ENCODE measurements at regions not wholly inside any gene's neighbourhood (a gene's known extent, or its start where the extent isn't known, plus 50 kb on each side); places are given as distances from the start of the nearest gene placed in this dataset.

GRCh38 chr2:176814740-176815367 is 397.7 kb upstream of the HNRNPA3 start:
- TF ChIP-seq FOXA1 (IDR thresholded peaks at IDR 0.05): no peak
- TF ChIP-seq TARDBP (IDR thresholded peaks at IDR 0.05): no peak
- no peak for TF ChIP-seq SP1 (IDR thresholded peaks at IDR 0.05)
- no peak for TF ChIP-seq BHLHE40 (IDR thresholded peaks at IDR 0.05; ENCODE audit: borderline replicate concordance)
- no peak for TF ChIP-seq LEF1 (IDR thresholded peaks at IDR 0.05; ENCODE audit: borderline replicate concordance)
- no peak for TF ChIP-seq CTBP1 (IDR thresholded peaks at IDR 0.05; ENCODE audit: borderline replicate concordance)
- no peak for TF ChIP-seq NFRKB (IDR thresholded peaks at IDR 0.05)
- TF ChIP-seq SUZ12 (IDR thresholded peaks at IDR 0.05): no peak
- TF ChIP-seq FOXM1 (IDR thresholded peaks at IDR 0.05; ENCODE audit: borderline replicate concordance): no peak

Measured in HEK293T (cell line).